Sigmoid colon (tissue), 6 donors: ENCODE measurements at regions not wholly inside any gene's neighbourhood (a gene's known extent, or its start where the extent isn't known, plus 50 kb on each side); places are given as distances from the start of the nearest gene placed in this dataset.

Experiments
- DNase-seq: peaks from one replicate; pipeline ENCODE4 v3.0.0-alpha.2; 2019
- H3K27ac ChIP-seq, 4 donors: fragments of 200-600 bp; sonication (generic); one replicate each; pipeline ENCODE4 v1.5.1; 2016 to 2019; ENCODE audit warnings: mild to moderate bottlenecking in 1 of 4
- H3K27me3 ChIP-seq, 3 donors: fragments of 200-600 bp; sonication (generic); one replicate each; pipeline ENCODE4 v1.5.1; 2019; ENCODE audit warnings: mild to moderate bottlenecking in 1 of 3
- H3K36me3 ChIP-seq, 4 donors: fragments of 200-600 bp; sonication (generic); one replicate each; pipeline ENCODE4 v1.5.1; 2016 to 2019
- H3K4me1 ChIP-seq, 4 donors: fragments of 200-600 bp; sonication (generic); one replicate each; pipeline ENCODE4 v1.5.1; 2017 to 2019
- H3K4me3 ChIP-seq, 4 donors: fragments of 200-600 bp; sonication (generic); one replicate each; pipeline ENCODE4 v1.5.1; 2017 to 2019; ENCODE audit warnings: mild to moderate bottlenecking in 2 of 4, moderate library complexity in 1 of 4
- H3K9me3 ChIP-seq, 4 donors: fragments of 200-600 bp in 3 of 4; sonication (generic) in 3 of 4; one replicate each; pipeline versions ENCODE4 v1.5.1 to v1.6.1; 2013 to 2019
- CTCF ChIP-seq, 4 experiments: fragments of 450-650 bp in 3 of 4; fragments of 200-600 bp in 1 of 4; IDR thresholded peaks; one replicate each; pipeline ENCODE4 v1.5.1; 2016 to 2019; ENCODE audit warnings: antibody characterized with exemption in 4 of 4, mild to moderate bottlenecking in 3 of 4, moderate library complexity in 2 of 4
- EP300 ChIP-seq, 4 donors: sonication (generic); formaldehyde crosslinking; IDR thresholded peaks; one replicate each; pipeline ENCODE4 v1.6.1; 2017; ENCODE audit warnings: antibody characterized with exemption in 4 of 4
- POLR2A ChIP-seq, 2 donors: fragments of 450-650 bp; IDR thresholded peaks; one replicate each; pipeline ENCODE4 v1.6.1; 2016; ENCODE audit warnings: antibody characterized with exemption in 2 of 2, mild to moderate bottlenecking in 2 of 2, moderate library complexity in 2 of 2
- POLR2AphosphoS5 ChIP-seq, 4 donors: sonication (generic); formaldehyde crosslinking; IDR thresholded peaks; one replicate each; pipeline ENCODE4 v1.6.1; 2017; ENCODE audit warnings: antibody characterized with exemption in 4 of 4
- WGBS, 2 donors: extraction: QIAGEN DNeasy Blood & Tissue Kit; methylation state at CpG; one replicate each; pipeline ENCODE4 v1.1.7; 2013; 5-methylcytosine and 5-hydroxymethylcytosine counted together
- intact Hi-C: fragments of 100-400 bp; cut with DNase I; formaldehyde crosslinking; loops from one replicate; pipeline ENCODE4 v1.15.1; 2023
- donor health status: healthy with polysubstance abuse.
- donor health status: healthy.

DNA sequence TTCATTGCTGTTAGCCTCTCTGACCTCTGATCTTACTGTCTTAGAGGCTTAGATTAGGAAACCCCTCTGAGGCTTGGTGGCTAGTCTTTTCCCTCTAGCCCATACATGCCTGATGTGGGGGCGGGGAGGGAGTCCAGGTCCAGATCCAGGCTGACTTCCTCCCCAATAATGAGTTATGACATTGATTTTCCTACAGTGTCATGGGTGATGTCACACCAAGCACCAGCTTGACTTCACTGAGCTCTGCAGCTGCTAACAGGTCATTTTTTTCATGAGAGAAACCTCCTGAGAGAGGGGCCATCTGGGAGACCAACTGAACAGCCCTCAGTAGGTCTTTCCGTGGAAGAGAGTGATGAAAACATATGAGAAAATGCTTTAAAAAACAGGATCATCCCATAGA is 180.2 kb upstream of the N4BP1 start:
- TF ChIP-seq POLR2A (IDR thresholded peaks at IDR 0.05) (no peak), CTCF (IDR thresholded peaks at IDR 0.05) (no peak), EP300 (IDR thresholded peaks at IDR 0.05) (no peak), POLR2AphosphoS5 (IDR thresholded peaks at IDR 0.05) (no peak)
- Histone ChIP-seq H3K4me3 (no peak overlapping the region), H3K4me1 (no peaks in the 10 kb centered on the region), H3K36me3 (no peaks in the 10 kb centered on the region), H3K27me3 (no peaks in the 10 kb centered on the region), H3K27ac (no peak overlapping the region), H3K9me3 (no peaks in the 10 kb centered on the region)
- DNase-seq, result no peak
- intact Hi-C loops, result no loop called here
- 62 to 71% methylated on average over 2 of the region's 2 CpGs for WGBS, 2 donors

DNA sequence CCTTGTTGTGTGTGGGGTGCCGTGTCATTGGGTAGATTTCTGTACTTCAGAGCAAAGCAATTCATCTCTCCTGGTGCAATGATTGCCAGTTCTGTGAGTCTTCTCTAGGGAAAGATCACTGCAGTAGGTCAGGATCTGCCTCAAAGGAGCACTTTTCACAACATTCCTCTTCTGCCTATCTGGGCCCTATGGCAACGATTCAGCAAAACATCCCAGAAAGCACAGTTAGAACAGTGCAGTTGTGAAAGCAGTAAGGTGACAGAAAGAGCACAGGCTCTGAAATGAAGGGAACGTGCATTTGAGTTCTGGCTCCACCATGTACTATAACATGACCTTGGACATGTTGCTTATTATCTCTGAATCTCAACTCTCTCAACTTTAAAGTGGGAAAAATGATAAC is 178.5 kb upstream of the N4BP1 start:
- H3K4me1 ChIP-seq, result no peaks in the 10 kb centered on the region
- TF ChIP-seq POLR2AphosphoS5 (IDR thresholded peaks at IDR 0.05) (no peak), POLR2A (IDR thresholded peaks at IDR 0.05) (no peak), EP300 (IDR thresholded peaks at IDR 0.05) (no peak), CTCF (IDR thresholded peaks at IDR 0.05) (no peak)
- 54 to 72% methylated on average over 3 of the region's 3 CpGs for WGBS, 2 donors
- no peak overlapping the region for H3K4me3 ChIP-seq
- intact Hi-C loops, result no loop called here
- H3K9me3 ChIP-seq, result no peaks in the 10 kb centered on the region
- H3K27ac ChIP-seq, result no peak overlapping the region
- no peaks in the 10 kb centered on the region for H3K36me3 ChIP-seq
- H3K27me3 ChIP-seq, result no peaks in the 10 kb centered on the region
- no peak for DNase-seq

DNA sequence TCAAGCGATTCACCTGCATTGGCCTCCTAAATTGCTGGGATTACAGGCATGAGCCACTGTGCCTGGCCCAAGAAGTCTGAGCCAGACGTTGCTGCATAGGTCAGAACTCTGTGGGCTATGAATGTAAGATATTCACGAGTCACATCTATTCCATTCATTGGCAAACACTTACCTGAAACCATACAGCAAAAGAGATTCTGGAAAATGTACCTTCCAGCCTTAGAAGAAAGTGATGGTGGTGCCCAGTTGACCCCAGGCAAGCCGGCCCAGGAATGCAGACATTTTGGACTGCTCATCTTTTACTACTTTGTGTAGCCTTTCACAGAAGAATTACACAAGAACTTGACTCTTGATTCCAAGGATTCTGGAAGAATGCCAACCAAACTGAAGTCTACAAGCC is 135.6 kb upstream of the N4BP1 start:
- Histone ChIP-seq H3K27me3 (no peaks in the 10 kb centered on the region), H3K4me1 (no peaks in the 10 kb centered on the region), H3K9me3 (peaks cover 0 to 8% (median 0%) of the 10 kb centered on the region in 4 donors), H3K36me3 (no peaks in the 10 kb centered on the region), H3K4me3 (no peak overlapping the region), H3K27ac (no peak overlapping the region)
- intact Hi-C loops, result no loop called here
- DNase-seq, result no peak
- no peak for TF ChIP-seq POLR2AphosphoS5 (IDR thresholded peaks at IDR 0.05)
- TF ChIP-seq POLR2A (IDR thresholded peaks at IDR 0.05), result no peak
- TF ChIP-seq CTCF (IDR thresholded peaks at IDR 0.05), result no peak
- no peak for TF ChIP-seq EP300 (IDR thresholded peaks at IDR 0.05)
- WGBS, 2 donors, result 53 to 64% methylated on average over 4 of the region's 4 CpGs

GRCh38 chr16:48740964-48741363 is 131.0 kb upstream of the N4BP1 start:
- H3K27me3 ChIP-seq, result no peaks in the 10 kb centered on the region
- H3K27ac ChIP-seq, result no peak overlapping the region
- H3K4me3 ChIP-seq, result no peak overlapping the region
- no peak for DNase-seq
- intact Hi-C loops, result no loop called here
- H3K9me3 ChIP-seq, result peaks cover 0 to 8% (median 0%) of the 10 kb centered on the region in 4 donors
- H3K4me1 ChIP-seq, result no peaks in the 10 kb centered on the region
- TF ChIP-seq CTCF (IDR thresholded peaks at IDR 0.05), result no peak
- TF ChIP-seq EP300 (IDR thresholded peaks at IDR 0.05), result no peak
- 56 to 73% methylated on average over 6 of the region's 6 CpGs for WGBS, 2 donors
- H3K36me3 ChIP-seq, result no peaks in the 10 kb centered on the region

GRCh38 chr16:48734220-48734619 is 124.2 kb upstream of the N4BP1 start:
- H3K36me3 ChIP-seq, result no peaks in the 10 kb centered on the region
- no peak overlapping the region for H3K27ac ChIP-seq
- H3K9me3 ChIP-seq, result no peaks in the 10 kb centered on the region
- H3K27me3 ChIP-seq, result no peaks in the 10 kb centered on the region
- H3K4me3 ChIP-seq, result no peak overlapping the region
- no peaks in the 10 kb centered on the region for H3K4me1 ChIP-seq
- DNase-seq, result no peak
- no peak for TF ChIP-seq POLR2A (IDR thresholded peaks at IDR 0.05)
- no peak for TF ChIP-seq EP300 (IDR thresholded peaks at IDR 0.05)
- no peak for TF ChIP-seq POLR2AphosphoS5 (IDR thresholded peaks at IDR 0.05)
- no peak for TF ChIP-seq CTCF (IDR thresholded peaks at IDR 0.05)
- intact Hi-C loops, result no loop called here
